ENCODE measurements at regions not wholly inside any gene's neighbourhood (a gene's known extent, or its start where the extent isn't known, plus 50 kb on each side); places are given as distances from the start of the nearest gene placed in this dataset.

GRCh38 chr2:188051706-188052105 is 240.0 kb upstream of the GULP1 start:
- H3K36me3 ChIP-seq (ENCODE audit: insufficient read depth) = no peaks in the 10 kb centered on the region
- Mint-ChIP-seq H3K36me3 (ENCODE audit: low read depth) (no peaks in the 10 kb centered on the region), H3K4me3 (no peak overlapping the region), H3K27ac (no peak overlapping the region), H3K4me1 (peaks cover 38% of the 10 kb centered on the region), H3K27me3 (ENCODE audit: insufficient read depth, low read depth, poor library complexity) (no peaks in the 10 kb centered on the region), H3K9me3 (no peaks in the 10 kb centered on the region)
- DNase-seq (ENCODE audit: low spot score) = no peak
- no peaks in the 10 kb centered on the region for H3K9me2 ChIP-seq (ENCODE audit: insufficient read depth)
- H3K4me1 ChIP-seq (ENCODE audit: insufficient read depth) = peaks cover 36% of the 10 kb centered on the region
- no peaks in the 10 kb centered on the region for H3F3A ChIP-seq (replicated peaks; ENCODE audit: low read depth)
- H3K27me3 ChIP-seq (ENCODE audit: insufficient read depth) = no peaks in the 10 kb centered on the region
- H4K20me1 ChIP-seq (replicated peaks; ENCODE audit: insufficient read depth) = no peaks in the 10 kb centered on the region
- no peak overlapping the region for H3K27ac ChIP-seq (ENCODE audit: low read depth)
- H3K4me2 ChIP-seq = no peak overlapping the region
- H2AFZ ChIP-seq = no peak overlapping the region
- ATAC-seq = no peak
- TF ChIP-seq ETS1 (IDR thresholded peaks at IDR 0.05) = no peak
- no peak for TF ChIP-seq ZNF462 (CRISPR knock-in tag; IDR thresholded peaks at IDR 0.05)
- no peak for TF ChIP-seq EZH2phosphoT487 (IDR thresholded peaks at IDR 0.05; ENCODE audit: unreplicated experiment)
- no peak for TF ChIP-seq JUNB (IDR thresholded peaks at IDR 0.05; ENCODE audit: unreplicated experiment)
- TF ChIP-seq CTCF (conservative IDR thresholded peaks at IDR 0.05; ENCODE audit: low read depth in 2 of 2) = no peak
- H3K79me2 ChIP-seq (replicated peaks; ENCODE audit: insufficient read depth) = no peaks in the 10 kb centered on the region
- no peak overlapping the region for H3K4me3 ChIP-seq
